GM12878 (cell line): ENCODE measurements at regions not wholly inside any gene's neighbourhood (a gene's known extent, or its start where the extent isn't known, plus 50 kb on each side); places are given as distances from the start of the nearest gene placed in this dataset.

Source experiments
- ATAC-seq: fragments of 200-7000 bp; cut with Tn5 transposase; 3 replicates; pipeline ENCODE4 v1.9.1; 2020; ENCODE audit warnings: mild to moderate bottlenecking, moderate library complexity
- BruUV-seq: library from RNA; stranded (reverse); fragments of 400-500 nt; replicated peaks from 2 replicates; lab custom pipeline; 2021; lab: Mats Ljungman, UMichigan
- CTCF ChIA-PET: fragments of 300-600 bp; sonication (Branson Sonifier 250); formaldehyde crosslinking; extraction: SDS; loops from one replicate; lab custom pipeline; 2021; ENCODE audit warnings: inconsistent platforms; lab: Yijun Ruan, JAX
- POLR2A ChIA-PET: fragments of 350-600 bp; formaldehyde crosslinking; extraction: SDS; loops from one replicate; lab custom pipeline; 2021; ENCODE audit warnings: inconsistent platforms; lab: Charles Lee
- RAD21 ChIA-PET: fragments of 300-600 bp; sonication (Branson Sonifier 250); formaldehyde crosslinking; loops from one replicate; lab custom pipeline; 2023; ENCODE audit warnings: antibody characterized with exemption; ENCODE audit not compliant: unreplicated experiment; lab: Charles Lee
- SMC1A ChIA-PET: fragments of 300-600 bp; sonication (Branson Sonifier 250); formaldehyde crosslinking; loops from one replicate; lab custom pipeline; 2023; ENCODE audit not compliant: unreplicated experiment, uncharacterized antibody; lab: Charles Lee
- DNase-seq: peaks from one replicate; pipeline ENCODE4 v3.0.0-alpha.2; 2011; ENCODE audit warnings: low read depth, low spot score
- FAIRE-seq: peaks from 3 replicates; lab custom pipeline; 2011; peaks lifted over from hg19 to GRCh38; lab: Jason Lieb, UNC
- H2AFZ ChIP-seq: 2 replicates; pipeline ENCODE4 v1.6.0; 2011; ENCODE audit warnings: low read depth, low read length, control low read depth; ENCODE audit not compliant: control insufficient read depth
- H3K27ac ChIP-seq: 2 replicates; pipeline ENCODE4 v1.5.1; 2011; ENCODE audit warnings: control low read depth; ENCODE audit not compliant: control insufficient read depth, insufficient read depth
- H3K27me3 ChIP-seq, 2 experiments: replicated peaks in 1 of 2; 2 replicates each; pipeline versions ENCODE4 v1.6.0 to v1.6.1; 2011; ENCODE audit warnings: low read length in 1 of 2; ENCODE audit not compliant: control insufficient read depth in 2 of 2, insufficient read depth in 2 of 2
- H3K36me3 ChIP-seq, 2 experiments: 2 replicates each; pipeline ENCODE4 v1.5.1; 2011; ENCODE audit warnings: low read length in 1 of 2; ENCODE audit not compliant: control insufficient read depth in 2 of 2, insufficient read depth in 2 of 2
- H3K4me1 ChIP-seq: 2 replicates; pipeline ENCODE4 v1.6.1; 2011; ENCODE audit warnings: mild to moderate bottlenecking, low read length, moderate library complexity, mixed read lengths; ENCODE audit not compliant: control insufficient read depth, insufficient read depth
- H3K4me2 ChIP-seq: 2 replicates; pipeline ENCODE4 v1.6.0; 2011; ENCODE audit warnings: control low read depth; ENCODE audit not compliant: control insufficient read depth, insufficient read depth
- H3K4me3 ChIP-seq: fragments of 200-600 bp; sonication (generic); 2 replicates; pipeline ENCODE4 v1.5.1; 2016
- H3K79me2 ChIP-seq: 2 replicates; pipeline ENCODE4 v1.6.0; 2011; ENCODE audit warnings: low read length; ENCODE audit not compliant: control insufficient read depth, insufficient read depth
- H3K9ac ChIP-seq: 2 replicates; pipeline ENCODE4 v1.8.0; 2011; ENCODE audit warnings: low read length, control low read depth, mixed read lengths; ENCODE audit not compliant: control insufficient read depth, insufficient read depth
- H3K9me3 ChIP-seq: replicated peaks from 3 replicates; pipeline ENCODE4 v1.5.1; 2011; ENCODE audit warnings: mild to moderate bottlenecking, low read length; ENCODE audit not compliant: control insufficient read depth, insufficient read depth
- H4K20me1 ChIP-seq: 2 replicates; pipeline ENCODE4 v1.6.0; 2011; ENCODE audit not compliant: control insufficient read depth, insufficient read depth
- GABPA ChIP-seq: IDR thresholded peaks from 2 replicates; pipeline ENCODE4 v1.6.1; 2014; ENCODE audit warnings: antibody characterized with exemption, low read depth, mild to moderate bottlenecking, inconsistent platforms
- HCFC1 ChIP-seq: fragments of 150-350 bp; IDR thresholded peaks from 2 replicates; pipeline ENCODE4 v1.6.1; 2014; ENCODE audit warnings: low read length
- IRF3 ChIP-seq: fragments of 450-650 bp; IDR thresholded peaks from 2 replicates; pipeline ENCODE4 v1.6.1; 2014; ENCODE audit warnings: mild to moderate bottlenecking
- MYC ChIP-seq: IDR thresholded peaks from 2 replicates; pipeline ENCODE4 v1.6.1; 2011; ENCODE audit warnings: mild to moderate bottlenecking, low read length, moderate library complexity, inconsistent platforms; ENCODE audit not compliant: insufficient read depth, insufficient replicate concordance, insufficient read length, severe bottlenecking
- RELB ChIP-seq: fragments of 450-650 bp; IDR thresholded peaks from 2 replicates; pipeline ENCODE4 v1.6.1; 2017; ENCODE audit warnings: low read depth, mild to moderate bottlenecking, moderate library complexity
- SMARCA5 ChIP-seq: fragments of 450-650 bp; IDR thresholded peaks from 2 replicates; pipeline ENCODE4 v1.6.1; 2017; ENCODE audit warnings: mild to moderate bottlenecking
- STAT3 ChIP-seq: IDR thresholded peaks from 2 replicates; pipeline ENCODE4 v1.6.1; 2011; ENCODE audit warnings: low read depth, low read length, improper control_type of control experiment
- TAF1 ChIP-seq: IDR thresholded peaks from 2 replicates; pipeline ENCODE4 v1.6.1; 2011; ENCODE audit warnings: mild to moderate bottlenecking, low read depth, low read length, borderline replicate concordance
- WGBS: methylation state at CpG from one replicate; pipeline ENCODE4 v1.1.6; 2016; ENCODE audit warnings: low lambda C conversion rate; ENCODE audit not compliant: insufficient replicate concordance, insufficient coverage; ENCODE audit errors: missing lambda C conversion rate; 5-methylcytosine and 5-hydroxymethylcytosine counted together
- in situ Hi-C: fragments of 300-500 bp; cut with MboI; formaldehyde crosslinking; loops from 9 replicates; pipeline ENCODE4 v1.14.3; 2018; ENCODE audit warnings: mixed read lengths
- intact Hi-C: fragments of 100-400 bp; cut with micrococcal nuclease; formaldehyde crosslinking; loops from one replicate; pipeline ENCODE4 v1.14.2; 2022; ENCODE audit not compliant: unreplicated experiment

GRCh38 chr6:21502682-21503081, 90.9 kb upstream of the SOX4 start:
- Histone ChIP-seq H3K4me1 (no peaks in the 10 kb centered on the region), H3K27ac (no peak overlapping the region), H4K20me1 (no peaks in the 10 kb centered on the region), H3K9me3 (no peaks in the 10 kb centered on the region), H3K36me3 (no peaks in the 10 kb centered on the region), H3K4me3 (no peak overlapping the region), H2AFZ (no peak overlapping the region), H3K4me2 (no peak overlapping the region), H3K27me3 (no peaks in the 10 kb centered on the region), H3K79me2 (no peaks in the 10 kb centered on the region), H3K9ac (no peak overlapping the region)
- ATAC-seq (no peak), FAIRE-seq (no peak), DNase-seq (no peak)
- in situ Hi-C loops (no loop called here), intact Hi-C loops (no loop called here)
- RAD21 ChIA-PET: no interaction called here
- TF ChIP-seq SMARCA5: no peak
- POLR2A ChIA-PET: no interaction called here
- SMC1A ChIA-PET: interaction anchor here (1.0 kb wide), 1 partner anchor 8 kb away, joined by 4 read pairs; no protein-coding TSS in a partner anchor
- BruUV-seq: no TSS peak
- WGBS: 75% methylated on average over 1 of the region's 1 CpG
- CTCF ChIA-PET: no interaction called here

- Histone ChIP-seq H3K9ac (no peak overlapping the region), H3K27me3 (no peaks in the 10 kb centered on the region), H3K27ac (no peak overlapping the region), H2AFZ (no peak overlapping the region), H4K20me1 (no peaks in the 10 kb centered on the region), H3K4me1 (no peaks in the 10 kb centered on the region), H3K4me2 (no peak overlapping the region), H3K9me3 (no peaks in the 10 kb centered on the region), H3K4me3 (no peak overlapping the region), H3K79me2 (no peaks in the 10 kb centered on the region), H3K36me3 (no peaks in the 10 kb centered on the region)
- BruUV-seq: no TSS peak
- FAIRE-seq (no peak), ATAC-seq (no peak), DNase-seq (no peak)
- ChIA-PET POLR2A (no interaction called here), SMC1A (no interaction called here), CTCF (no interaction called here), RAD21 (no interaction called here)
- TF ChIP-seq GABPA (no peak), TAF1 (no peak), HCFC1 (no peak), IRF3 (no peak), MYC (no peak), RELB (no peak), STAT3 (no peak)
- 23% methylated on average over 6 of the region's 6 CpGs for WGBS
- intact Hi-C loops: no loop called here
- in situ Hi-C loops: no loop called here
Observed at GRCh38 chr6:21504790-21505189, 88.8 kb upstream of the SOX4 start.
